22Rv1 (cell line): ENCODE measurements at regions not wholly inside any gene's neighbourhood (a gene's known extent, or its start where the extent isn't known, plus 50 kb on each side); places are given as distances from the start of the nearest gene placed in this dataset.

Source experiments
- H3K27ac ChIP-seq: fragments of 450-650 bp; 2 replicates; pipeline ENCODE4 v1.5.1; 2017
- CTCF ChIP-seq: fragments of 450-650 bp; IDR thresholded peaks from 2 replicates; pipeline ENCODE4 v1.5.1; 2017; ENCODE audit warnings: mild to moderate bottlenecking
- ZFX ChIP-seq: fragments of 450-650 bp; IDR thresholded peaks from 2 replicates; pipeline ENCODE4 v1.6.1; 2017; ENCODE audit warnings: antibody characterized with exemption, borderline replicate concordance

GRCh38 chr5:74300808-74301389 is 339.6 kb downstream of the ENC1 start:
- no peak overlapping the region for H3K27ac ChIP-seq
- no peak for TF ChIP-seq CTCF
- TF ChIP-seq ZFX = no peak

- H3K27ac ChIP-seq = no peak overlapping the region
- TF ChIP-seq ZFX (no peak), CTCF (no peak)
These were observed 340.7 kb downstream of the ENC1 start for GRCh38 chr5:74299833-74300232.

- no peak for TF ChIP-seq CTCF
- no peak for TF ChIP-seq ZFX
- no peak overlapping the region for H3K27ac ChIP-seq
These were observed 343.7 kb downstream of the ENC1 start for GRCh38 chr5:74296685-74297408.

- no peak overlapping the region for H3K27ac ChIP-seq
- TF ChIP-seq CTCF = no peak
- TF ChIP-seq ZFX = no peak
These were observed 344.9 kb downstream of the ENC1 start for GRCh38 chr5:74295676-74296075.

GRCh38 chr5:74295141-74295540 is 345.4 kb downstream of the ENC1 start:
- H3K27ac ChIP-seq = no peak overlapping the region

GRCh38 chr5:74294231-74294705 is 346.3 kb downstream of the ENC1 start:
- H3K27ac ChIP-seq = no peak overlapping the region
- TF ChIP-seq ZFX (no peak), CTCF (no peak)

More at GRCh38 chr5:74295141-74295540, 345.4 kb downstream of the ENC1 start:
- no peak for TF ChIP-seq CTCF
- TF ChIP-seq ZFX = no peak

- TF ChIP-seq CTCF (no peak), ZFX (no peak)
- H3K27ac ChIP-seq = no peak overlapping the region
These were observed 347.3 kb downstream of the ENC1 start for GRCh38 chr5:74293182-74293581.
